ENCODE measurements at regions not wholly inside any gene's neighbourhood (a gene's known extent, or its start where the extent isn't known, plus 50 kb on each side); places are given as distances from the start of the nearest gene placed in this dataset.
"Not testable (repeated sequence)": the region's sequence is repeated elsewhere in the genome, so short reads cannot be mapped to it uniquely, and the experiment has no call there.

DNA sequence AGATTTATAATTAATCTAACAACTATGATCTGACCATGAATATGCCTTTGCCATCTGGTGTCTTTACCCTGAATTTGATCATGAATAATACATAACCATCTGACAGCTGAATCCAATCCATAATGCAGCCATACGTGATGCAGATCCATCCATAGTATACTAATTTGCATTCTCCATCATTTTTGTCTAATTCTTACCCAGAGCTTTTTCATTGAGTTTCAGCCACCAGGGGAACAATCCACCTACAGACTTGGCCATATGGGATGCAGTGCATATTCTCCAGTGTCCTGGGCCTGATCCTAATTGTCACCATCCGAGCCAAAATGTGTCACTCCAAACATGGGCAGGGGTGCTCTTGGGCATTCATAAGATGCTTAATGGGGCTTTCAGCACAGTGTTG, 227.2 kb upstream of the CRIM1 start:
- Histone ChIP-seq H3K27me3 (no peaks in the 10 kb centered on the region), H3K36me3 (no peaks in the 10 kb centered on the region), H3K4me3 (no peak overlapping the region), H3K9me3 (no peaks in the 10 kb centered on the region), H3K4me1 (no peaks in the 10 kb centered on the region), H3K27ac (no peak overlapping the region)
- TF ChIP-seq, protein P1, sequence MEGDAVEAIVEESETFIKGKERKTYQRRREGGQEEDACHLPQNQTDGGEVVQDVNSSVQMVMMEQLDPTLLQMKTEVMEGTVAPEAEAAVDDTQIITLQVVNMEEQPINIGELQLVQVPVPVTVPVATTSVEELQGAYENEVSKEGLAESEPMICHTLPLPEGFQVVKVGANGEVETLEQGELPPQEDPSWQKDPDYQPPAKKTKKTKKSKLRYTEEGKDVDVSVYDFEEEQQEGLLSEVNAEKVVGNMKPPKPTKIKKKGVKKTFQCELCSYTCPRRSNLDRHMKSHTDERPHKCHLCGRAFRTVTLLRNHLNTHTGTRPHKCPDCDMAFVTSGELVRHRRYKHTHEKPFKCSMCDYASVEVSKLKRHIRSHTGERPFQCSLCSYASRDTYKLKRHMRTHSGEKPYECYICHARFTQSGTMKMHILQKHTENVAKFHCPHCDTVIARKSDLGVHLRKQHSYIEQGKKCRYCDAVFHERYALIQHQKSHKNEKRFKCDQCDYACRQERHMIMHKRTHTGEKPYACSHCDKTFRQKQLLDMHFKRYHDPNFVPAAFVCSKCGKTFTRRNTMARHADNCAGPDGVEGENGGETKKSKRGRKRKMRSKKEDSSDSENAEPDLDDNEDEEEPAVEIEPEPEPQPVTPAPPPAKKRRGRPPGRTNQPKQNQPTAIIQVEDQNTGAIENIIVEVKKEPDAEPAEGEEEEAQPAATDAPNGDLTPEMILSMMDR (IDR thresholded peaks at IDR 0.05): no peak
- TF ChIP-seq POLR2A (IDR thresholded peaks at IDR 0.05): no peak
- intact Hi-C loops (cut with DNase I): no loop called here
- no peak for DNase-seq
- WGBS, 2 donors: 85 to 93% methylated on average over 2 of the region's 2 CpGs

DNA sequence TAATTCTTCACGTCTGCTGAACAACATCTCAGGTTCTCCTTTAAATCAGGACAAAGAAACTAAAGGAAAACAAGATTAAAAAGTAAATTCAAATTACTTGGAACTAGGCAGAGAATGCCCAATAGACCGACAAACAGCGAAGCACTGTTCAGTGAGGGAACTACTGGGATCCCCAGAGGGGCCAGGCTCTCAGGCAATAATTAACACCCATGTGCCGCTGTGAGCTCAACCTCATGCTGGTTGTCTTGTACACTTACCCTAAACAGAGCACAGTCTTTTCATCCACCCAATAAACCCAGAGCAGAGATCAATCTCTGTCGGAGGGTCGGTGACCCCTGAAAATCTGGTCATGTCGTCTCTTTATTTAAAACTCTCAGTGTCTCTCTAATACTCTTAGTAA, 229.9 kb upstream of the CRIM1 start:
- Histone ChIP-seq H3K27ac (no peak overlapping the region), H3K9me3 (no peaks in the 10 kb centered on the region), H3K27me3 (no peaks in the 10 kb centered on the region), H3K4me3 (no peak overlapping the region), H3K4me1 (no peaks in the 10 kb centered on the region), H3K36me3 (no peaks in the 10 kb centered on the region)
- intact Hi-C loops (cut with DNase I): no loop called here
- WGBS, 2 donors: 77 to 78% methylated on average over 7 of the region's 7 CpGs
- no peak for DNase-seq
- TF ChIP-seq POLR2A (IDR thresholded peaks at IDR 0.05): no peak
- TF ChIP-seq, protein P1 (IDR thresholded peaks at IDR 0.05): no peak

DNA sequence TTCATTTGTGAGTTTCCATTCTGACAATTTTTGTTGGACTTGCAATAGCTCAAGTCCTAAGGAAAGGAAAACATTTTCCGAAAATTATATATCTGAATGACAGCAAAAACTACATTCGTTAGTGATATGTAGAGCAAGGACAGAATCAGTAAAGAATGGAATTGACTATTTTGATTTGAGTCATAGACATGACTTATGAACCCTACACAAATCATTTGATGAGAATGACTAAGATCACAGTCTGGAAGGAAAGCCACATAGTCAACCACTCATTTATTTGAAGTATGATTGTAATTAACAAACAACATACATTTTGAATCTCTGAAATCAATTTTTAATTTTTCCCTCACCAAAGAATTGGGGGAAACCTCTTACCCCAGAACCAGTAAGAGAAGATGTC, 231.6 kb upstream of the CRIM1 start:
- H3K27ac ChIP-seq: no peak overlapping the region
- intact Hi-C loops (cut with DNase I): no loop called here
- no peaks in the 10 kb centered on the region for H3K4me1 ChIP-seq
- no peaks in the 10 kb centered on the region for H3K27me3 ChIP-seq
- WGBS, 2 donors: 73 to 74% methylated on average over 2 of the region's 2 CpGs
- TF ChIP-seq, protein P1 (IDR thresholded peaks at IDR 0.05): no peak
- TF ChIP-seq POLR2A (IDR thresholded peaks at IDR 0.05): no peak
- no peak overlapping the region for H3K4me3 ChIP-seq
- no peaks in the 10 kb centered on the region for H3K36me3 ChIP-seq
- no peak for DNase-seq
- H3K9me3 ChIP-seq: no peaks in the 10 kb centered on the region

DNA sequence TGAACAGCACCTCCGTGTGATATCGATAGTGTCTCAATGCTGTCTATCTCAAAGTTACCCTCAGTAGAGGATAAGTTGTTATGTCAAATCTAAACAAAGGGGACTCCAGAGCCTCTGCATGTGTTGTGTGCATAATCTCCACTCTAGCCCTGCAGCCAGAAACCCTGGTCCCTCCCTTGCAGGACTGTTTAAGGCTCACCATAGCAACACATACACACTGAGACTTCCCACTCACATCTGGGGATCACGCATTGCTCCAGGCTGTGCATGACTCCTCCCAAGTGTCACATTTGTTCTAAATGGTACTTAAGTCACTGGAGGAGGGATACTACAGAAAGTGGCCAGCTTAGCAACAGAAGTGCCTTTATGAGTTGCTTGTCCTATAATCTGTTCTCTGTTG, 258.6 kb upstream of the CRIM1 start:
- DNase-seq: no peak
- 51 to 60% methylated on average over 2 to 3 of the region's 3 CpGs for WGBS, 2 donors
- Histone ChIP-seq H3K27me3 (no peaks in the 10 kb centered on the region), H3K4me3 (no peak overlapping the region), H3K4me1 (no peaks in the 10 kb centered on the region), H3K9me3 (peaks cover 0 to 12% (median 0%) of the 10 kb centered on the region in 3 donors), H3K27ac (no peak overlapping the region), H3K36me3 (no peaks in the 10 kb centered on the region)
- intact Hi-C loops (cut with DNase I): no loop called here
- TF ChIP-seq, protein P1 (IDR thresholded peaks at IDR 0.05): no peak

GRCh38 chr2:36091844-36092741, 263.5 kb upstream of the CRIM1 start:
- DNase-seq; intact Hi-C loops (cut with DNase I); H3K27ac ChIP-seq; H3K27me3 ChIP-seq; H3K36me3 ChIP-seq; H3K4me1 ChIP-seq; H3K4me3 ChIP-seq: not testable (repeated sequence)
- 87 to 100% methylated on average over 4 of the region's 26 CpGs for WGBS, 2 donors
- H3K9me3 ChIP-seq: peaks cover 0 to 14% (median 0%) of the 10 kb centered on the region in 3 donors
